Stomach (tissue), 8 donors: ENCODE measurements at regions not wholly inside any gene's neighbourhood (a gene's known extent, or its start where the extent isn't known, plus 50 kb on each side); places are given as distances from the start of the nearest gene placed in this dataset.

Source experiments
- DNase-seq, 2 donors: peaks; one replicate each; pipeline versions ENCODE4 v3.0.0 to v3.0.0-alpha.2; 2013 to 2019
- H3K27ac ChIP-seq, 5 donors: fragments of 200-600 bp in 4 of 5; sonication (generic) in 4 of 5; one replicate each; pipeline ENCODE4 v1.5.1; 2013 to 2019; ENCODE audit warnings: mild to moderate bottlenecking in 1 of 5, moderate library complexity in 1 of 5
- H3K27me3 ChIP-seq, 3 donors: fragments of 200-600 bp; sonication (generic); one replicate each; pipeline ENCODE4 v1.5.1; 2017 to 2019; ENCODE audit warnings: mixed run types in 1 of 3
- H3K36me3 ChIP-seq, 4 donors: fragments of 200-600 bp; sonication (generic); 1 replicate in 3 of 4; 2 replicates in 1 of 4; pipeline ENCODE4 v1.5.1; 2016 to 2019
- H3K4me1 ChIP-seq, 4 donors: fragments of 200-600 bp; sonication (generic); one replicate each; pipeline ENCODE4 v1.5.1; 2016 to 2019
- H3K4me3 ChIP-seq, 4 donors: fragments of 200-600 bp; sonication (generic) in 3 of 4; one replicate each; pipeline ENCODE4 v1.5.1; 2016 to 2019; ENCODE audit warnings: mild to moderate bottlenecking in 1 of 4
- H3K9me3 ChIP-seq, 4 donors: fragments of 200-600 bp; sonication (generic); one replicate each; pipeline ENCODE4 v1.5.1; 2016 to 2019
- CTCF ChIP-seq, 7 experiments: fragments of 450-650 bp in 4 of 7; fragments of 200-600 bp in 3 of 7; sonication (generic) in 3 of 7; IDR thresholded peaks; one replicate each; pipeline ENCODE4 v1.5.1; 2016 to 2019; ENCODE audit warnings: antibody characterized with exemption in 7 of 7, control low read depth in 2 of 7, mild to moderate bottlenecking in 1 of 7
- EP300 ChIP-seq: sonication (generic); formaldehyde crosslinking; IDR thresholded peaks from one replicate; pipeline ENCODE4 v1.6.1; 2017; ENCODE audit warnings: antibody characterized with exemption
- POLR2A ChIP-seq, 4 donors: fragments of 450-650 bp; IDR thresholded peaks; one replicate each; pipeline ENCODE4 v1.6.1; 2016; ENCODE audit warnings: antibody characterized with exemption in 4 of 4, control low read depth in 2 of 4, mild to moderate bottlenecking in 1 of 4, moderate library complexity in 1 of 4
- POLR2AphosphoS5 ChIP-seq, 3 donors: sonication (generic); formaldehyde crosslinking; IDR thresholded peaks; one replicate each; pipeline ENCODE4 v1.6.1; 2016; ENCODE audit warnings: antibody characterized with exemption in 3 of 3
- WGBS, 5 donors: extraction: QIAGEN DNeasy Blood & Tissue Kit in 3 of 5; methylation state at CpG; one replicate each; pipeline versions ENCODE4 v1.1.5 to v1.1.7; 2013 to 2018; 5-methylcytosine and 5-hydroxymethylcytosine counted together
- intact Hi-C: fragments of 100-400 bp; cut with DNase I; formaldehyde crosslinking; loops from one replicate; pipeline ENCODE4 v1.15.1; 2023; ENCODE audit warnings: low total_unique reads
- donor health status: healthy with polysubstance abuse.
- donor health status: Bipolar disorder and iron deficiency.
- donor health status: healthy.

- H3K36me3 ChIP-seq: no peaks in the 10 kb centered on the region
- TF ChIP-seq POLR2A (IDR thresholded peaks at IDR 0.05): no peak
- TF ChIP-seq EP300: no peak
- no peak for TF ChIP-seq CTCF (IDR thresholded peaks at IDR 0.05)
- no peak for TF ChIP-seq POLR2AphosphoS5 (IDR thresholded peaks at IDR 0.05)
- no peak for DNase-seq
- no peak overlapping the region for H3K4me3 ChIP-seq
- H3K27me3 ChIP-seq: no peaks in the 10 kb centered on the region
- no peak overlapping the region for H3K27ac ChIP-seq
- 70 to 89% (median 73%) methylated on average over 1 of the region's 1 CpG for WGBS, 5 donors
- no peaks in the 10 kb centered on the region for H3K9me3 ChIP-seq
- H3K4me1 ChIP-seq: no peaks in the 10 kb centered on the region
- intact Hi-C loops: no loop called here
Measured at GRCh38 chr5:100303216-100303615, 232.0 kb upstream of the FAM174A start.

- no peaks in the 10 kb centered on the region for H3K9me3 ChIP-seq
- WGBS, 5 donors: 72 to 82% (median 77%) methylated on average over 2 of the region's 2 CpGs
- intact Hi-C loops: no loop called here
- no peaks in the 10 kb centered on the region for H3K27me3 ChIP-seq
- no peak overlapping the region for H3K27ac ChIP-seq
- DNase-seq: no peak
- H3K4me3 ChIP-seq: no peak overlapping the region
- H3K36me3 ChIP-seq: no peaks in the 10 kb centered on the region
- no peaks in the 10 kb centered on the region for H3K4me1 ChIP-seq
- TF ChIP-seq POLR2AphosphoS5 (IDR thresholded peaks at IDR 0.05) (no peak), CTCF (IDR thresholded peaks at IDR 0.05) (no peak), POLR2A (IDR thresholded peaks at IDR 0.05) (no peak), EP300 (no peak)
Measured at GRCh38 chr5:100299261-100299660, 235.9 kb upstream of the FAM174A start.

DNA sequence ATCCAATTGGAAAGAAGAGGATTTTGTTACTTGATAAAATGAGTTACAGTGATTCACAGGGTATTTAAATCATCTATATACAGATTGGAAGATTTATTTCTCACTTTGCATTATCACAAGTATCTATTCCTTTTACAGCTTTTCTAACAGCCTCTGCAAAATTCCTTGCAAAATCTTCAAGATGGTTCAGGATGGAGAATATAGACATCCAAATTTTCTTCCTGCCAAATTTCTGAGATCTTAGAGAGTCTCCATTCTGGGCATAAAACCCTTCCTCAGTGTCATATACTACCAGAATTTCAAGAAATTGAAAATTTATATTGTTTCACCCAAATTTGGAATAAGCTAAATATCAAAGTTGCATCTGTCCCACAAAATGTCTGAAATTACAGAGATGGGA, 259.1 kb upstream of the FAM174A start:
- Histone ChIP-seq H3K27me3 (no peaks in the 10 kb centered on the region), H3K4me3 (no peak overlapping the region), H3K36me3 (no peaks in the 10 kb centered on the region), H3K4me1 (no peaks in the 10 kb centered on the region), H3K27ac (no peak overlapping the region), H3K9me3 (peaks cover 0 to 6% (median 0%) of the 10 kb centered on the region in 4 donors)
- intact Hi-C loops: no loop called here
- no peak for TF ChIP-seq POLR2AphosphoS5 (IDR thresholded peaks at IDR 0.05)
- no peak for TF ChIP-seq POLR2A (IDR thresholded peaks at IDR 0.05)
- TF ChIP-seq CTCF (IDR thresholded peaks at IDR 0.05): no peak
- no peak for TF ChIP-seq EP300
- no peak for DNase-seq

DNA sequence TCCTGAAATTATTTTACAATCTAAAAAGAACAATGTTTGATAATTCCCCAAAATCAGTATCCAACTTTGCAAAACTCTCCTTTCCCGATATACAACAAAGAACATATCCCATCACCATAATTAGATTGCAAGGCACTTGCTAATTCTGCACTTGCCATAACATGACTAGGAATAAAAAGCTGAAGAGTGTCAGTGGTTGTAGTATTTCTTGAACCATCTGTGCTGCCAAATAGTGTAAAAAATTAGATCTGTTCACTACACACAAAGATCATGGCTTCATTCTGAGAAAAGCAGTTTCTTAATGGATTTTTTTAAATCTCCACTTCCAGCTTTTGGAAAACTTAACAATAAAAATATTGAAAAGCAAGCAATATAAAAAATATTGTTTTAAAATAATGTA, 259.5 kb upstream of the FAM174A start:
- DNase-seq: no peak
- TF ChIP-seq EP300: no peak
- TF ChIP-seq POLR2A (IDR thresholded peaks at IDR 0.05): no peak
- no peak for TF ChIP-seq CTCF (IDR thresholded peaks at IDR 0.05)
- no peak for TF ChIP-seq POLR2AphosphoS5 (IDR thresholded peaks at IDR 0.05)
- Histone ChIP-seq H3K36me3 (no peaks in the 10 kb centered on the region), H3K9me3 (peaks cover 0 to 4% (median 0%) of the 10 kb centered on the region in 4 donors), H3K4me3 (no peak overlapping the region), H3K27ac (no peak overlapping the region), H3K27me3 (no peaks in the 10 kb centered on the region), H3K4me1 (no peaks in the 10 kb centered on the region)
- WGBS, 5 donors: 76 to 98% (median 79%) methylated on average over 1 of the region's 1 CpG
- intact Hi-C loops: no loop called here
